ENCODE measurements at regions not wholly inside any gene's neighbourhood (a gene's known extent, or its start where the extent isn't known, plus 50 kb on each side); places are given as distances from the start of the nearest gene placed in this dataset.

DNA sequence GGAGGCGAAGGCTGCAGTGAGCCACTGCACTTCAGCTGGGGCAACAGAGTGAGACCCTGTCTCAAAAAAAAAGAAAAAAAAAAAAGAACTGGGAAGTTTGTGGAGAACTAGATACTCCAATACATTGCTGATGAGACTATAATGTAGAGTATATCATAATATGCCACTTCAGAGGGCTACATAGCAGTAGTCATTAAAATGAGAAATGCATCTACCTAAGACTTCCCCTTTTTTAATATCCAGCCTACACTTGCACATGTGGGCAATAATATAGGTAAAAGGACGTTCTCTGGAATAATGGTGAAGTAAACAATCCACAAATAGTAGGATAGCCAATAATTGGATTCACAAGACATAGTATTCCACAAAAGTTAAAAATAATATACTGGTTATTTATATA, 311.0 kb downstream of the HLX start:
- TF ChIP-seq EP300 (IDR thresholded peaks at IDR 0.05) (no peak), POLR2A (IDR thresholded peaks at IDR 0.05) (no peak)
- TF ChIP-seq, protein P1, sequence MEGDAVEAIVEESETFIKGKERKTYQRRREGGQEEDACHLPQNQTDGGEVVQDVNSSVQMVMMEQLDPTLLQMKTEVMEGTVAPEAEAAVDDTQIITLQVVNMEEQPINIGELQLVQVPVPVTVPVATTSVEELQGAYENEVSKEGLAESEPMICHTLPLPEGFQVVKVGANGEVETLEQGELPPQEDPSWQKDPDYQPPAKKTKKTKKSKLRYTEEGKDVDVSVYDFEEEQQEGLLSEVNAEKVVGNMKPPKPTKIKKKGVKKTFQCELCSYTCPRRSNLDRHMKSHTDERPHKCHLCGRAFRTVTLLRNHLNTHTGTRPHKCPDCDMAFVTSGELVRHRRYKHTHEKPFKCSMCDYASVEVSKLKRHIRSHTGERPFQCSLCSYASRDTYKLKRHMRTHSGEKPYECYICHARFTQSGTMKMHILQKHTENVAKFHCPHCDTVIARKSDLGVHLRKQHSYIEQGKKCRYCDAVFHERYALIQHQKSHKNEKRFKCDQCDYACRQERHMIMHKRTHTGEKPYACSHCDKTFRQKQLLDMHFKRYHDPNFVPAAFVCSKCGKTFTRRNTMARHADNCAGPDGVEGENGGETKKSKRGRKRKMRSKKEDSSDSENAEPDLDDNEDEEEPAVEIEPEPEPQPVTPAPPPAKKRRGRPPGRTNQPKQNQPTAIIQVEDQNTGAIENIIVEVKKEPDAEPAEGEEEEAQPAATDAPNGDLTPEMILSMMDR (IDR thresholded peaks at IDR 0.05): no peak
